Prostate gland (tissue), 2 donors: ENCODE measurements at regions not wholly inside any gene's neighbourhood (a gene's known extent, or its start where the extent isn't known, plus 50 kb on each side); places are given as distances from the start of the nearest gene placed in this dataset.

ENCODE experiments used
- POLR2AphosphoS5 ChIP-seq: sonication (generic); formaldehyde crosslinking; IDR thresholded peaks from one replicate; pipeline ENCODE4 v1.6.1; 2017; ENCODE audit warnings: antibody characterized with exemption
- TF ChIP-seq, protein P1 (sequence below), 4 experiments: fragments of 200-600 bp in 2 of 4; fragments of 450-650 bp in 2 of 4; sonication (generic) in 2 of 4; IDR thresholded peaks; 1 replicate in 3 of 4; 2 replicates in 1 of 4; pipeline ENCODE4 v1.5.1; 2016 to 2019; ENCODE audit warnings: antibody characterized with exemption in 4 of 4, mild to moderate bottlenecking in 2 of 4, moderate library complexity in 2 of 4

DNA sequence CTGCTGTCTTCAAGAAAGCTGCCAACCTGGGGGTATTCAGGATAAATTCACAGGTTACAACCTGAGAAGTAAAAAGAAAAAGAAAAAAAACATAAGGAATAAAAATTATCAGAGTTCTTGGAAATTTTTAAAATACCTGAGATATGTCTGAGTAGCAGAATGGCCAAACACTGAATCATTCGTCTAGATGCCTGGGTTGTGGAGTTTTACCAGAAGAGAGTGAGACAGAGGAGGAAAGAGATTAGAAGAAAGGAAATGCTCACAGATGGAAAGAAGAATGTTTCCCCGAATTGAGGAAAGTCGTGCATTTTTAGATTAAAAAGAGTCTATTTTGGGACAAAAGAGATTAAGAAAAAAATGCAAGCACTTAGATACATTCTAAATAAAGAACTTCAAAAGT is 1026.7 kb downstream of the TBC1D22A start:
- TF ChIP-seq POLR2AphosphoS5 = no peak
- TF ChIP-seq, protein P1, sequence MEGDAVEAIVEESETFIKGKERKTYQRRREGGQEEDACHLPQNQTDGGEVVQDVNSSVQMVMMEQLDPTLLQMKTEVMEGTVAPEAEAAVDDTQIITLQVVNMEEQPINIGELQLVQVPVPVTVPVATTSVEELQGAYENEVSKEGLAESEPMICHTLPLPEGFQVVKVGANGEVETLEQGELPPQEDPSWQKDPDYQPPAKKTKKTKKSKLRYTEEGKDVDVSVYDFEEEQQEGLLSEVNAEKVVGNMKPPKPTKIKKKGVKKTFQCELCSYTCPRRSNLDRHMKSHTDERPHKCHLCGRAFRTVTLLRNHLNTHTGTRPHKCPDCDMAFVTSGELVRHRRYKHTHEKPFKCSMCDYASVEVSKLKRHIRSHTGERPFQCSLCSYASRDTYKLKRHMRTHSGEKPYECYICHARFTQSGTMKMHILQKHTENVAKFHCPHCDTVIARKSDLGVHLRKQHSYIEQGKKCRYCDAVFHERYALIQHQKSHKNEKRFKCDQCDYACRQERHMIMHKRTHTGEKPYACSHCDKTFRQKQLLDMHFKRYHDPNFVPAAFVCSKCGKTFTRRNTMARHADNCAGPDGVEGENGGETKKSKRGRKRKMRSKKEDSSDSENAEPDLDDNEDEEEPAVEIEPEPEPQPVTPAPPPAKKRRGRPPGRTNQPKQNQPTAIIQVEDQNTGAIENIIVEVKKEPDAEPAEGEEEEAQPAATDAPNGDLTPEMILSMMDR (IDR thresholded peaks at IDR 0.05) = no peak
